Hematopoietic multipotent progenitor cell treated with erythropoietin and hydrocortisone succinate and interleukin-3 and kit ligand, for 15 days (in vitro differentiated cells): ENCODE measurements at regions not wholly inside any gene's neighbourhood (a gene's known extent, or its start where the extent isn't known, plus 50 kb on each side); places are given as distances from the start of the nearest gene placed in this dataset.
"Not testable (repeated sequence)": the region's sequence is repeated elsewhere in the genome, so short reads cannot be mapped to it uniquely, and the experiment has no call there.

Experiments used
- DNase-seq: peaks from one replicate; pipeline ENCODE4 v3.0.0-alpha.2; 2015; ENCODE audit warnings: low spot score

DNA sequence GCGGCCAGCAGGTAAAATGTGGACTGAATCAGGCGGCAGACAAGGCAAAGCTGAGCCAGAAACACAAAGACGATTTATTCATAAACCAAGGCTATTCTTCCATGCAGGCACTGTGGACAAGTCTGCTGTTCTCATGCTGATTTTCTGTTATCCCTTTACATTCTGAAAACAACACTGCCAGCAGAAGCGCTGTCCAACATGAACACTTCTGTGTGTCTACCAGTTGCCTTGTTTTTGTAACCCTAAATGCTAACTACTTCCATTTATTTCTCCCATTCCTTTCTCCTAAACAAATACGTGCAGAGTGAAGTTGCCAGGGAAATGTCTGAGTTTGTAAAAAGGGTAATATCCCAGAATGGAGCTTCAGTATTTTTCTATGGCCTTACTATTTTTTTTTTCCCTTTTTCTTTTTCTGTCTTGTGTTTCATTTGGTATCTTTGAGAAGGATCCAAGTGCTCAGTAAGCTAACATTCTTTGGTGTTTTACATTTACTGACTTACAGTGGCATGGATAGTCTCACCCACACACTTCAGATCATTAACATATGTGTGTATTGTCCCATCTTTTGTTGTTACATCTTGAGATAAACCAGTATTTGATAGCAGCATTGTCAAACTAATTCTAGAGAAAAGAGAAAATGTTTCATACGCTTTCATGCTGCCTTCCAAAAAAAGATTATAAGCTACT, 1308.9 kb upstream of the MAP3K7 start:
- no peak for DNase-seq

DNA sequence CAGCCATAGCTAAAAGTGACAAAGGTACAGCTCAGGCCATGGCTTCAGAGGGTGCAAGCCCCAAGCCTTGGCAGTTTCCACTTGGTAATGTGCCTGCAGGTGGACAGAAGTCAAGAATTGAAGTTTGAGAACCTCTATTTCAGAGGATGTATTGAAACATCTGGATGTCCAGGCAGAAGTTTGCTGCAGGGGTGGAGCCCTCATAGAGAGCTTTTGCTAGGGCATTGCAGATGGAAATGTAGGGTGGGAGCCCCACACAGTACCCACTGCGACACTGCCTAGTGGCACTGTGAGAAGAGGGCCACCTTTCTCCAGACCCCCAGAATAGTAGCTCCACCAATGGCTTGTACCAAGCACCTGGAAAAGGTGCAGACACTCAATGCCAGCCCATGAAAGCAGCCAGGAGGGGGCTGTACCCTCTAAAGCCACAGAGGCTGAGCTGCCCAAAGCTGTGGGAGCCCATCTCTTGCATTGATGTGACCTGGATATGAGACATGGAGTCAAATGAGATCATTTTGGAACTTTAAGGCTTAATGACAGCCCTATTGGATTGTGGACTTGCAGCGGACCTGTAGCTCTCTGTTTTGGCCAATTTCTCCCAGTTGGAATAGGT, 1299.4 kb upstream of the MAP3K7 start:
- no peak for DNase-seq

DNA sequence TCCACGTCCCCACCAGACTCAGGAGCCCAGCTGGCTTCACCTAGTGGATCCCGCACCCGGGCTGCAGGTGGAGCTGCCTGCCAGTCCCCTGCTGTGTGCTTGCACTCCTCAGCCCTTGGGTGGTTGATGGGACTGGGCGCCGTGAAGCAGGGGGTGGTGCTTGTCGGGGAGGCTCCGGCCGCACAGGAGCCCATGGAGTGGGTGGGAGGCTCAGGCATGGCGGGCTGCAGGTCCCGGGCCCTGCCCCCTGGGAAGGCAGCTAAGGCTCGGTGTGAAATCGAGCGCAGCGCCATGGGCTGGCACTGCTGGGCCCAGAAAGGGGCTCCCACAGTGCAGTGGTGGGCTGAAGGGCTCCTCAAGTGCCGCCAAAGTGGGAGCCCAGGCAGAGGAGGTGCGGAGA, 1294.9 kb upstream of the MAP3K7 start:
- not testable (repeated sequence) for DNase-seq

DNA sequence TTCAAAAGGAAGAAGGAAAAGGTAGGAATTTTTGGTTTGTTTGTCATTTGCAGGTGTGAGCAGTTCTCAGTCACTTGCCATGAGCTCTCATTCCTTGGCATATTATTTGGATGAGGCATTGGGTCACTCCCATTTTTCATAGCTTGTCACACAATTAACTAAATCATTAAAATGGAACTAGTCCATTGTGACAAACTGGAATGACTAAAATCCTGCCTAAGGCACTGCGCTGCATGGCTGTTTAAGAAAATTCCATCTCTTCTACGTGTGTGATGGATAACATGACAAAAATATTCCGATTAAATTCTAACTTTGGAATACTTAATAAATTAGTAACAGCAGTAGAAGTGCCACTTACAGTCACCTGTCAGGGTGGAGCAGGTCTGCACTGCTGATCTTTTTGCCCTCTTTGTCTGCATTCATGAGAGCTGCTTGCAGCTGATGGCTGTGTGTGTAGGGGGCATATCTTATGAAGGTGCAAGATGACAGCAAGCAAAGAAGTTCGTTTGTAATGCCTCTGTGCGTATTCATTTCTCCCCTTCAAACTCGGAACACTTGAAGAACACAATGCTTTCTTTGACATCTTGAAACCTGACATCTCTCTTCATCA, 1292.6 kb upstream of the MAP3K7 start:
- DNase-seq, result no peak

DNA sequence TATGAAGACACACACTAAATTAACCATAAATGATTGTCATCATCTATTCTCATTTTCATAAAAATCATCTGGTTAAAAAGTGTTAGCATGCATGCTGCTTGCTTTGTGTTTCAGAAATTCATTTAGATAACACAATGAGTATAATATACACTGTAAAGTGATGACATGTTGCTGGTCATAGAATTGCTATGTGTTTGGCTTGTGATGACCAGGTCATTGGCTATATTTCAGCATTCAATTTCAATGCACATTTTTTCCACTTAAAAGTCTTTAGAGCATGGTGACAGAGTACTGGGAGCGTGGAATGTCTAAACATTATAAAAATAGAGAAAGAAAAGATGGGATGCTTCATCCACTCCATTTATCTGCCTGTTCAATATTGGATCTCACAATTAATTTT, 1291.1 kb upstream of the MAP3K7 start:
- no peak for DNase-seq

DNA sequence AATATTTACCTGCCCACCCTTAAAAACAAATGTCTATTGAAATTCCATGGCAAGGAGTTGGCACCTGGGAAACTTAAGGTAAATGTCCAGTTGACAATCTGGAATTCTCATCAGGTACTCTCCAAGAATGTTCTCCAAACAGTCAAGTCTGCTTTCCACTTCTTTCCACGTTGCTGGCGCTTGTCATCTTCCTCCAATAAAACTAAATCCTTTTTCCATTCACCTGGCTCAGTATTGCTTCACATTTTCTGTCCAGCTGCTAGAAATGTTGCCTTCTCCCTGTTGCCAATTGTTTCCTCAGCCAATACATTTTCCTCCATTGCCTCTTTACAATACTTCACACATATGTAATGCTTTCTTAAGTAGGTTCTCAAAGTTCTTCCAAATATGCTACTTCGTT, 1288.1 kb upstream of the MAP3K7 start:
- no peak for DNase-seq

DNA sequence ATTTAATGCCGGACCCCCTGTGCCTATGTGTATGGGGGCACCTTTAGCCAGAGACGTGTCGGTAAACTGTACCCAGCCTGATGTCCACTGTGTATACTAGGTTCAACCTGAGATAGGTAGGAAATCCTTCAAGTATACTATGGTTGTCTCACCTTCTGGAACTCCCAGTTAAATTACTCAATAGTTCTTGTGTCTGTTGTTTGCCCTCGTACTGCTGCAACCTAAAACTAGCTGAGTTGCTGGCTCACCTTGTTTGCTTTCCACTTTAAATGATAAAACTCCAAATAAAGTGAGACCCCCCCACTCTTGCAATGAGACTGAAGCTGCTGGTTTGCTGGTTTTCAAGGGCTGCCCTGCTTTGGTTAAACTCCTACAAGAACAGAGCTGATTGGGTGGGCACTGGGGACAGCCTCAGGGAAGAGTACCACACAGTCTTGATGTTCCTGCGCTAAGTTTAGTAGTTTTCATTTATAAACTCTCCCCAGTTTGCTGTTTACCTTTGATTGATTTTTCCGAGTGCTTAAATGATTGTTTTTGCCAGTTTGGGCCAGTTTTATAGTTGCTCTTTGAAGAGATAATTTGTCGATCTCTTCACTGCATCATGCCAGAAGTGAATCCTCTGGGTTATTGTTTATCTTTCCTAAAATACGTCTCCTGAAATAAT, 1281.8 kb upstream of the MAP3K7 start:
- no peak for DNase-seq

DNA sequence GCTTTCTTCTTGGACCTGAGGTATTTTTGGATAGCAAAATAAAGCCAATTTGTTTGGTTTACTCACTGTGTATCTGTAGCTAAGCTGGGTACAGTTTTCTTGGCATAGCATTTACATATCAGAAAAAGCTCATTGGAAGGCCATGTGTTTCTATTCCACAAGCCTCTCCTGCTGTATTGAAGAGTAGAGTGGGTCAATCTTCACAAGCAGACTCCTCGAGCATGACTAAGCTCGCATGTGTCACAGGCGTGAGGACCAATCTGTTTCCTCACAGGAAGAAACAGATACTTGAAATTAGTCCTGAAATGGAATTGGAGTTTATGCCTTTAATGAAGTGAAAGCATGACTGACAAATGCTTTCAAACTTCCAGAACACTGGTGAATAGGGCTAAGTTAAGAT, 1279.0 kb upstream of the MAP3K7 start:
- DNase-seq, result no peak

DNA sequence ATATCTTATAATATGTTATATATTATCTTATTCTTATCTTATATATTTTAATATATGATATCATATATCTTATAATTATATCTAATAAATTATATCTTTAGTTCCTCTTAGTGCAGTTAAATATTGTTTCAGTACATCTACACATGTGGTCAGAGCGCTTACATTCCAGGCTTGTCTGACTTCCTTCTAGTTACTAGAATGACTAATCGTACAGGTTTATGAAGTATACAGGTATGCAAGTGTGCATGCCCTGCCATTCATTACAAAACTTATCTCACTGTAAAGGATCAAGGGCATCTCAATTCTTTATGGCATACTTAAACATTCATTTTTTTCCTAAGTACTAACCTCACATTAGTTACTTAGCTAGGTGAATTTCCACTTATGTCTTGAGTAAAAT, 1278.0 kb upstream of the MAP3K7 start:
- no peak for DNase-seq

DNA sequence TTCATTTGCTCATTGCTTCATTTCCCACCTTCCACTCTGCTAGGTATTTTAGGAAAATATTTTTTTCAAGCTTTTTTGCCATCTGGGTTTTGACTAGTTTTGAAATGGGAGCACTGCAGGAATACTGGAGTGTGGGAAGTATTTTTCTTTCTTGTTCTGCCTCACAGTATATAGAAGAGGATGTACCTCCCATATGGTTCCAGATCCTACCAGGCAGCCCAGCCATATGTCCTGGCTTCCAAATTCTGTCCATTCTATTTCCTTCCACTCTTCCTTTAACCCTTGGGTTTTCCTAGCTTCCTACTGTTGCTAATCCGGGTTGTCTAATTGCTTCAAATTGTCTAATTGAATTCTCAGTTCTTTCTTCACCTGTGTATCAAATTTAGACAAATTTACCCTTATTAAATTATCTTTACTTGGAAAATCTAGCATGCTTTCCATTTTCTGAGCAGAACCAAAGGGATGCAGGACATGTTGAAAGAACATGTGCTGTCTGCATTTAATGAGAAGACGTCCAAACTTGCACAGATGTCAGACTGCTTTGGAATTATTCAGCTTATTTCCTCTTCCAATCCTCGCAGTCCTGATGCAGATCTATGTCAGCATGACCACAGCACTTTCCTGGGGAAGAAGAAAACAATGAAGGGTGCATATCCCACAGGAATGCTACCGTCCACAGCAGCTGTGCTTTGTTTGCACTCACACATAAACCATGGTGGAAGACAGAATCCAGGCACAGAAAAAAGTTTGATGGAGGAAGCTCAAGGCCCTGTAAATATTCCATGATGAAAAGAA, 1273.9 kb upstream of the MAP3K7 start:
- DNase-seq, result no peak

DNA sequence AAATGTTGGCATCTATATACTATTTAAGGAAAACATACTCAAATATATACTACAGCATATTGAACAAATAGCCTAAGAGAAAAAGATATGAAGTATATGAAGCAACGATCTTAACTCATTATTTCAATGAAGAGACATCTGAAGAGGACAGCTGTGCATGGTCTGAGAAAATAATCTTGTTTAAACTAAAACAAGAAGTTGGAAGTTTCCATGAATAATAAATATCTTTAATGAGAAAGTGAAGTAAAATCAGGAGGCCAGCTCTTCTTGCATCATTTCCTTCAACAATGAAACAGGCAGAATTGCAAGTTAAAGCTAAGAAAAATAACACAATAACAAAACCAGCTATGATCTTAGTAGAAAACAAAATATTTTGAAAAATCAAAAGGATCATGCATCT, 1265.4 kb upstream of the MAP3K7 start:
- no peak for DNase-seq

DNA sequence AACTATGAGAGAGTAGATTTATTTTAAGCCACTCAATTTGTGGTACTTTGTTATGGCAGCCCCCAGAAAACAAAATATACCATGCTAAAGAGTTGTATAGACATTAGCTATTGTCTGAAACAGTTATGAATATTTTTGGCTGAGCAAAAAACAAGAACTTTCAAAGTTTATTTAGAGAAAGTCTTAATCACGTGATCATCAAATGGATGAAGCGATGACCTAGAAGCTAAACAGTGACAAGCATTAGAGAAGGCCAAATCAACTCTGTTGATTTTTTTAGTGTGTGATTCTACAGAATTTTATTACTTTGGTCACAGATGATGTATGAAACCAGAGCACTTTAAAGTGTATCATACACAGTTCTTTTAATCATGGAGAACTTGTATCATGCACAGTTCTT, 1247.9 kb upstream of the MAP3K7 start:
- DNase-seq, result no peak

DNA sequence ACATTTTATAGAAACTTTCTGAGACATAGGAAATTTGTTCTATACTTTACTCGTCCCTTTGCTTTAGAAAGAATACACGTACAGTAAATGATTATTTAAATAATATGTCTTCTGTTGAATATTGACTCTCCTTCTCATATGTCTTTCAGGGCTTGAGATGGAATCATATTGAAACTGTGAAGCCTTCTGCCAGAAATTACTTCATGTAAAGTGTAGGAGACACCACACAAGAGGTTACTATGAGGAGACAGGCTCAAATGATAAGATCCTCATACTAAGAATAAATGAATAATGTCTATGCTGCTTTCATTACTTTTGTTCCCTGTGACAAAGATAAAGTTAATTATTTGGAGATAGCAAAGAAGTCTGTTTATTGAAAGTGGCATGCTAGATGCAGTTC, 1240.3 kb upstream of the MAP3K7 start:
- no peak for DNase-seq

DNA sequence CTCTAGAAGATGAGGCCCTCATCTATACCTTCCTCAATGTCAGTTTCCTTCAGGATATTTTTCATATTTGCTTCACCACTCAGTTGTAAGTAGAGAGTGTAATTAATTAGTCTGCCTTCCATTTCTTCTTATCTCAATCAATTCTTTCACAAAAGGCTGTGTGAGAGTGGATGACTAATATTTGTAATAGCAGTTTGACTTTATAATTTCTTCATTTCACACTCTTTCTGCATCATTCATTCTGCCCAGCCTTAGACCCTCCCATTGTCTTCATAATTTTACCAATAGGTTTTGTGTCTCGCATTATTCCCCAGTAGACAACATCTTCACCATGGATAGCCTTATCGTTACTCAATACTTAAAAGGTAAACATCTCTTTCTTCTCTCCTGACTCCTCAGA, 1239.3 kb upstream of the MAP3K7 start:
- DNase-seq, result no peak

DNA sequence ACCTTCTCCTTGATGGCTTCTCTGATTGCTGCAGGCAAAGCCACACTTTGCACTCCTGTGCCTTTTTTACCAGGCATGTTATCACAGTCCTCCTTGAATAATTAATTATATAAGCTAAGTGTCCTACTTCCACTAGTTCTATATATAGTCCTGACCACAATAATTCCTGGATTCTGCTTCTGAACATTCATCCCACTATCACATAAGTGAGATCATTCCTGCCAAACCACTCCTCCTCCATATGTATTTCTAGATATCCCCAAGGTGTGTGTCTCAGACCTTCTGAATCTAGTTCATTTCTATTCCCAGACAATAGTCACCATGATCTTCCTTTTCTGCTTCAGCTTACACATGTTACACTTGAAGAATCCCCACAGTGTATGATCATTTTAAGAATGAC, 1237.5 kb upstream of the MAP3K7 start:
- DNase-seq, result no peak

DNA sequence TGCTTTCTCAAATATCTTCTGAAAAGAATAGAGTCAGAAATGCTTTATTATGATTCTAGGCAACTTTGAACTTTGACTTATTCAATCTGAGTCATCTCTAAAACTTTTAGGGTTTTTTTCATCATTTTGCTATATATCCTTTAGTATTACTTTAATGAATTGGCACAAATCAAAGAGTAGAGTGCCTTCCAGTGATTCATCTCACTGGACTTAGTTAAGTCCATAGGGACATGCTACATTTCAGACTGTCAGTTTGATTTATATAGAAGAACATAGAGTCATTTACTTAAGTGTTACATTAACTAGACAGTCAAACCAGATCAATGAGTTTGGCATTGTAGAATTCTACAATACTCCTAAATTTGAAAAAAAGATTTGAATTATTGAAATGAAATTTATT, 1235.7 kb upstream of the MAP3K7 start:
- DNase-seq, result no peak

DNA sequence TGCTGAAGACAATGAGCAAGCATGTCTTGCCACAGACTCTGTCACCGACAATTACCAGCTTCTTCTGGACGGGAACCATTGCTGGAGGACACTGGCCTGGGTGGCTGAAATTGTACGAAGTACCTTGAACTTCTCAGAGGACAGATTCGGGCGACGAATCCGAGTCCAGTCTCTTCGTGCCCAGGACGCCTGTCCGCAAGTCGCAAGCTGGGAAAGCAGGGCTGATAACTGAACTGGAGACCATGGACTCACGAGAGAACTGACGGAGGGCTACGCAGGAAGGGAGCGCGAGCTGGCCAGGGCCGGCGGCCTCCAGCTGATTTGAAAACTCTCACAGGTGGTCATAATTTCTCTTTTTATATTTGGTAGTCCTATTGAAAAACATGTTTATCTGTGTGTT, 1229.5 kb upstream of the MAP3K7 start:
- DNase-seq, result no peak

DNA sequence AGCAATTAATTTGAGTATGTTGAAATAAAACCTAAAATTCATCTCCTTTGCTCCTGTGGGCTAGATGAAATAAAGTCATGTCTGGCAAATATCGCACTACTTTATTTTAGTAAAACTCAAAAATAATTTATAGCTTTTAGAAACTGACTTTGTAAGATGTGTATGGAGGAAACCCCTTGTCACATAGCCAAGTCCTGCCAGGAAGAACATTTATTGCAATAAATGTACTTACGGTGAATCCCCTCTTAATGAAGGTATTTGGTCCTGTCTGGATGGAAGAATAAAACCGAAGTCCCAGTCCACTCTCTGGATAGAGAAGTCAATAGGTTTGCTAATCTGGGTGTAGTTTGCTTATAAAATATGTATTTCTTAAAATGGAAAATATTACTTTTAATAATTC, 1226.8 kb upstream of the MAP3K7 start:
- no peak for DNase-seq

DNA sequence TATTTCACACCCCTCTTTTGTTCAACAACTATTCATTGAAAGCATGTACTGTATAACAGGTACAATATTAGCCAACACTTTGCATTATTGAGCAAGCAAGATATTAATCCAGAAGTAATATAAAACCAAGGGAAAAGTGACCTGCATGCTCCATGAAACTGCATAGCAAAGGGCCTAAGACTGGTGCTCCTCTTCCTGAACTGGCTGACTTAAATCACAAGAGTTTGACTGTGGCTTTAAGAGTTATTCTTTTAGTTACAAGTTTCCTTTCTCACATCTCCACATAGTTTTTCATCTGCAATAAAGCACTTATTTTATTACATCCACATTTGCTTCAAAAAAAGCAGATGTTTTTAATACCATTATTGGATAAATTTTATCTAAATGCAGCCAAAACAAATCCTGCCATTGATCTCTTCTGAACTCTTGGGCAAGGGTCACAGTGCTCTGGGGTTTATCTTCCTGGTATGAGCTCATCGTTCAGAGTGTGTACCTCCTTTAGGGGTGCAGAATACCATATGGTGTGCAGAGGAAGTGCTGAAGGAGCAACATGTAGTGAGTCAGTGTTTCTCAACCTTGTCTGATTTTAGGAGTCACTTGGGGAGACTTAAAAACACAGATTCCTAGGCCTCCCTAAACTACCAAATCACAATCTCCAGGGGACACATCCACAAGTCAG, 1225.9 kb upstream of the MAP3K7 start:
- DNase-seq, result no peak

DNA sequence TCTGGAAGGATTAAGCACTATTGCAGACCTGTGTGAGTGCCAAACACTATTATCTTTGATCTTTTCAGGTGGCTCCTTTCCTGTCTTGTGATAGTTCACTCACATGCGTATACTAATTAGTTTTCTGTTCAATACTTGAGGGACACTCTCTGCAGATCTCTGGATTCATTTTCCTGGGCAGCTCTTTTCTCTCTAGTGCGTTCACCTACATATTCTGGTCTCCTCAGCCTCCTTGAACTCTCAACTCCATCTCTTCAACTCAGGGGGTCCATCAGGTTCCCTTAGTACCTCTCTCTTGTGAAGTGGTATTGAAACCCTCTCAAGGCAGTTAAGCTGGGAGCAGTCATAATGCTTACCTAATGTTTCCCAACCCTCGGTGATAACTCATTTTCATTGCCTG, 1218.1 kb upstream of the MAP3K7 start:
- DNase-seq, result no peak

DNA sequence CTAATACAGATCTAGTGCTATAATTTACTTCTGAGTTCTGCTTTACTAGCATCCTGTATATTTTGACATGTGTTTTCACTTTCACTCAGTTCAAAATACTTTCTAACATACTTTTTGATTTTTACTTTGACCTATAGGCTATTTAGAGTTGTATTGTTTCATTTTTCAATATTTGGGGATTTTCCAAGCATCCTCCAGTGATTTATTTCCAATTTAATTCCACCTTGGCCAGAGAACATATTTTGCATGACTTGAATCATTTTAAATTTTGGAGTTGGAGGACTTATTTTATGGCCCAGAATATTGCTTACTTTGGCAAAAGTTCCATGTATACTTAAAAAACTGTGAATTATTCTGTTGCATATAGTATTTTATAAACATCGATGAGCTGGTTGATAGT, 1215.6 kb upstream of the MAP3K7 start:
- no peak for DNase-seq

DNA sequence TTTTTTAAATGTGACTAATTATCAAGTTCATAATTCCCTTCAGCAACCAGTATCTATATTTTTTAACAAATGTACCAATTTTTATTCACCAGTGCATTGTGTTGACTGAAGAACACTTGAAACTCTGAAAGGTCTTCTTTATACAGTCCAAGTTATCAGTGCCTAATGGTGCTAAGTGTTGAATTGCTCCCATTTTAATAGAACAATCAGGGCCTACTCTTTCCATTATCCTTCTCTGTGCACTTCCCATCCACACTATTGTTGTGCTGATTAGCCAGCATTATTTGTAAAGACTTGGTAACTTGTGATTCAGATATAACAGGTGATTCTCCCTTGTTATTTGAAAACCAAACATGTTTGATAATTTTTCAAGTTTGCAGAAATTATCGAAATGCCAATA, 1209.7 kb upstream of the MAP3K7 start:
- no peak for DNase-seq
